Activated CD4-positive, alpha-beta T cell treated with anti-CD3 and anti-CD28 coated beads for 1 hour (primary cell): ENCODE measurements at regions not wholly inside any gene's neighbourhood (a gene's known extent, or its start where the extent isn't known, plus 50 kb on each side); places are given as distances from the start of the nearest gene placed in this dataset.

Experiments
- DNase-seq: peaks from one replicate; pipeline ENCODE4 v3.0.0-alpha.2; 2020

- no peak for DNase-seq
These were observed 542.7 kb upstream of the RAB6C start for GRCh38 chr2:129436809-129437208.

GRCh38 chr2:129437725-129438124 is 541.7 kb upstream of the RAB6C start:
- no peak for DNase-seq

- DNase-seq = no peak
These were observed 540.9 kb upstream of the RAB6C start for GRCh38 chr2:129438501-129439057.

- no peak for DNase-seq
These were observed 539.8 kb upstream of the RAB6C start for GRCh38 chr2:129439406-129440302.

- no peak for DNase-seq
These were observed 537.9 kb upstream of the RAB6C start for GRCh38 chr2:129441610-129442009.

GRCh38 chr2:129443235-129443864 is 536.1 kb upstream of the RAB6C start:
- no peak for DNase-seq

- DNase-seq = no peak
These were observed 535.4 kb upstream of the RAB6C start for GRCh38 chr2:129443865-129444739.

- DNase-seq = no peak
These were observed 534.7 kb upstream of the RAB6C start for GRCh38 chr2:129444751-129445150.

- DNase-seq = no peak
These were observed 522.8 kb upstream of the RAB6C start for GRCh38 chr2:129456691-129457090.

GRCh38 chr2:129457277-129457818 is 522.1 kb upstream of the RAB6C start:
- no peak for DNase-seq

- no peak for DNase-seq
These were observed 521.5 kb upstream of the RAB6C start for GRCh38 chr2:129458006-129458405.

GRCh38 chr2:129458436-129458835 is 521.0 kb upstream of the RAB6C start:
- DNase-seq = no peak

GRCh38 chr2:129459200-129459876 is 520.1 kb upstream of the RAB6C start:
- no peak for DNase-seq

GRCh38 chr2:129459881-129460280 is 519.6 kb upstream of the RAB6C start:
- no peak for DNase-seq

GRCh38 chr2:129460299-129461198 is 518.9 kb upstream of the RAB6C start:
- no peak for DNase-seq

- no peak for DNase-seq
These were observed 517.1 kb upstream of the RAB6C start for GRCh38 chr2:129462349-129462748.

- no peak for DNase-seq
These were observed 516.5 kb upstream of the RAB6C start for GRCh38 chr2:129462967-129463366.

GRCh38 chr2:129464036-129464435 is 515.4 kb upstream of the RAB6C start:
- DNase-seq = no peak

GRCh38 chr2:129464631-129465030 is 514.8 kb upstream of the RAB6C start:
- no peak for DNase-seq

- no peak for DNase-seq
These were observed 514.4 kb upstream of the RAB6C start for GRCh38 chr2:129465045-129465444.

GRCh38 chr2:129466389-129466788 is 513.1 kb upstream of the RAB6C start:
- DNase-seq = no peak
